Upper lobe of right lung (tissue), 1 donor: ENCODE measurements at regions not wholly inside any gene's neighbourhood (a gene's known extent, or its start where the extent isn't known, plus 50 kb on each side); places are given as distances from the start of the nearest gene placed in this dataset.

ENCODE experiments used
- ATAC-seq: fragments of 200-7000 bp; cut with Tn5 transposase; one replicate; pipeline ENCODE4 v1.9.1; 2020; ENCODE audit warnings: mild to moderate bottlenecking, moderate library complexity
- DNase-seq: peaks from one replicate; pipeline ENCODE4 v3.0.0-alpha.2; 2020
- H3K27ac ChIP-seq: fragments of 200-600 bp; one replicate; pipeline ENCODE4 v1.8.0; 2022
- H3K27me3 ChIP-seq: fragments of 200-600 bp; one replicate; pipeline ENCODE4 v1.8.0; 2022; ENCODE audit warnings: mild to moderate bottlenecking
- H3K36me3 ChIP-seq: fragments of 200-600 bp; one replicate; pipeline ENCODE4 v1.8.0; 2022
- H3K4me1 ChIP-seq: fragments of 200-600 bp; one replicate; pipeline ENCODE4 v1.8.0; 2022
- H3K4me3 ChIP-seq: fragments of 200-600 bp; one replicate; pipeline ENCODE4 v1.8.0; 2022; ENCODE audit warnings: mild to moderate bottlenecking
- H3K9me3 ChIP-seq: fragments of 200-600 bp; one replicate; pipeline ENCODE4 v1.8.0; 2022
- intact Hi-C: fragments of 100-400 bp; cut with DNase I; formaldehyde crosslinking; loops from one replicate; pipeline ENCODE4 v1.11.0; 2022
- TF ChIP-seq, protein P1 (sequence below): fragments of 200-600 bp; IDR thresholded peaks from one replicate; pipeline ENCODE4 v1.8.0; 2022; ENCODE audit warnings: antibody characterized with exemption
- donor health status: DM: no; HTN: yes; CAD: no; lungs with severe emphysema.

DNA sequence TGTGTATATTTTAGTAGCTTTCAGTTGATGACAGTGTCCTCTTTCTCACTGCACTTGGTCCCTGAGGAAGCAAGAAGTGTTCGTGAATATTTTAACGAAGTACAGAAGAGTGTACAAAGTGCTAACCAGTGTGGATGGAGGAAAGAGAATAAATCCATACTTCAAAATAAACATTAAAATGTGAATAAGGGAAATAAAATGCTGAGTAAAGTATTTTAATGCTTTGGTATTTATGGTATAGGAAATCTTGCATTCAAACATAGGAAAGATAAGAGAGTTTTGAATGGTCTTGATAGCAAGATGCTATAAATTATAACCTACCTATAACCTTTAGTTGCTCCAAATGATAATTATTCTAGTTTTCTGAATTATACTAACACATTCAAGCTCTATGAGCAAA lies 493.4 kb upstream of the EYS start:
- H3K4me3 ChIP-seq = no peak overlapping the region
- intact Hi-C loops = no loop called here
- TF ChIP-seq, protein P1, sequence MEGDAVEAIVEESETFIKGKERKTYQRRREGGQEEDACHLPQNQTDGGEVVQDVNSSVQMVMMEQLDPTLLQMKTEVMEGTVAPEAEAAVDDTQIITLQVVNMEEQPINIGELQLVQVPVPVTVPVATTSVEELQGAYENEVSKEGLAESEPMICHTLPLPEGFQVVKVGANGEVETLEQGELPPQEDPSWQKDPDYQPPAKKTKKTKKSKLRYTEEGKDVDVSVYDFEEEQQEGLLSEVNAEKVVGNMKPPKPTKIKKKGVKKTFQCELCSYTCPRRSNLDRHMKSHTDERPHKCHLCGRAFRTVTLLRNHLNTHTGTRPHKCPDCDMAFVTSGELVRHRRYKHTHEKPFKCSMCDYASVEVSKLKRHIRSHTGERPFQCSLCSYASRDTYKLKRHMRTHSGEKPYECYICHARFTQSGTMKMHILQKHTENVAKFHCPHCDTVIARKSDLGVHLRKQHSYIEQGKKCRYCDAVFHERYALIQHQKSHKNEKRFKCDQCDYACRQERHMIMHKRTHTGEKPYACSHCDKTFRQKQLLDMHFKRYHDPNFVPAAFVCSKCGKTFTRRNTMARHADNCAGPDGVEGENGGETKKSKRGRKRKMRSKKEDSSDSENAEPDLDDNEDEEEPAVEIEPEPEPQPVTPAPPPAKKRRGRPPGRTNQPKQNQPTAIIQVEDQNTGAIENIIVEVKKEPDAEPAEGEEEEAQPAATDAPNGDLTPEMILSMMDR = no peak
- ATAC-seq (no peak), DNase-seq (no peak)
- H3K27ac ChIP-seq = no peak overlapping the region
- H3K4me1 ChIP-seq = no peaks in the 10 kb centered on the region
- no peaks in the 10 kb centered on the region for H3K27me3 ChIP-seq
- no peaks in the 10 kb centered on the region for H3K36me3 ChIP-seq
- H3K9me3 ChIP-seq = no peaks in the 10 kb centered on the region

DNA sequence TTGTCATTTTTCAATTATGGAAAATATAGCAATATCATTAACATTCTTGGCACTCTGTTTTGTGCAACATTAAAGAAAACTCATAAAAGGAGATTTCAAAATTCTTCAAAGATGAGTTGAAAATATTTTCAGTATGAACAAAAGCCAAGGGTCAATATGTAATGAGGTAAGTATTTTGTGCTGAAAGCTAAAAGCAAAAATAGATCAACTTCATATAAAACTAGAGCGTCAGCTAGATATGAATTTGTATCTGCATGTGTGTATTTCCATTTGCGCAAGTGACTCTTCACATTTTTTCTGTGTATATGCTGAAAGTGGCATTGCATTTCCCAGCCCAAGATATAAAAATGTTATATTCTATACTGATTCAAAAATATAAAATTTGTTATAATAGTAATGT lies 492.1 kb upstream of the EYS start:
- Histone ChIP-seq H3K27me3 (no peaks in the 10 kb centered on the region), H3K36me3 (no peaks in the 10 kb centered on the region), H3K4me1 (no peaks in the 10 kb centered on the region), H3K9me3 (no peaks in the 10 kb centered on the region), H3K27ac (no peak overlapping the region), H3K4me3 (no peak overlapping the region)
- DNase-seq (no peak), ATAC-seq (no peak)
- intact Hi-C loops = no loop called here
- TF ChIP-seq, protein P1 = no peak

DNA sequence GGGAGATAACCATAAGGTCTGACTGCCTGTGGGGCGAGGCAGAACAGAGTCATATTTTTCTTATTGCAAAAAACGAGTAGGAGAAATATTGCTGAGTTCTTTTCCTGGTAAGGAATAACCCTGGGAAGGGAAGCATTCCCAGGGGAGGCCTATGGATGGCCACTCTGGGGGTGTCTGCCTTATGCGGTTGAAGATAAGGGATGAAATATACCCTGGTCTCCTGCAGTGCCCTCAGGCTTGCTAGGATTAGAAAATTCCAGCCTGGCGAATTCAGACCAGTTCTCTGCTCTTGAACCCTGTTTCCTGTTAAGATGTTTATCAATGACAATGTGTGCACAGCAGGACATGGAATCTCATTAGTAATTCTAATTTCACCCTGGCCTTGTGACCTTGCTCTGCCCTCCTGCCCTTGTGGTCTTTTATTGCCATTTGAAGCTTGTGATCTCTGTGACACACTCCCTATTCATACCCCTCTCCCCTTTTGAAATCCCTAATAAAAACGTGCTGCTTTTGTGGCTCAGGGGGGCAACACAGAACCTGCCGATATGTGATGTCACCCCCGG lies 491.1 kb upstream of the EYS start:
- Histone ChIP-seq H3K27ac (no peak overlapping the region), H3K4me3 (no peak overlapping the region), H3K9me3 (no peaks in the 10 kb centered on the region), H3K36me3 (no peaks in the 10 kb centered on the region), H3K27me3 (no peaks in the 10 kb centered on the region), H3K4me1 (no peaks in the 10 kb centered on the region)
- intact Hi-C loops = no loop called here
- no peak for ATAC-seq
- TF ChIP-seq, protein P1 = no peak
- no peak for DNase-seq

DNA sequence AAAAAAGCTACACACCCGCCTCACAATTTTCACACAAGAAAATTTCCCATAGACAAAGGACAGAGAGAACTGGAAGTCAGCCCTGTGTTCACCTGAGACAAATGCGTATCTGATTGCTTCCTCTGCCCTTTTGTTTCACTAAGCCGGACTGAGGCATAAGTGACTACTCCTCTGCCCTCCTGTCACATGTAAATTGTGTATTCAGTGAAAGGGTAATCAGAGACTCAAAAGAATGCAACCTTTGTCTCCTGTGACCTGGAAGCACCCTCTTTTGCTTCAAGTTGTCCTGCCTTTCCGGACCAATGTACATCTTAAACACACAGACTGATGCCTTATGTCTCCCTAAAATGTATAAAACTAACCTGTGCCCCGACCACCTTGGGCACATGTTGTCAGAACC lies 483.8 kb upstream of the EYS start:
- DNase-seq = no peak
- H3K36me3 ChIP-seq = no peaks in the 10 kb centered on the region
- no peaks in the 10 kb centered on the region for H3K4me1 ChIP-seq
- no peak overlapping the region for H3K4me3 ChIP-seq
- no peak for ATAC-seq
- intact Hi-C loops = no loop called here
- H3K27me3 ChIP-seq = no peaks in the 10 kb centered on the region
- TF ChIP-seq, protein P1 = no peak
- no peaks in the 10 kb centered on the region for H3K9me3 ChIP-seq
- H3K27ac ChIP-seq = no peak overlapping the region

DNA sequence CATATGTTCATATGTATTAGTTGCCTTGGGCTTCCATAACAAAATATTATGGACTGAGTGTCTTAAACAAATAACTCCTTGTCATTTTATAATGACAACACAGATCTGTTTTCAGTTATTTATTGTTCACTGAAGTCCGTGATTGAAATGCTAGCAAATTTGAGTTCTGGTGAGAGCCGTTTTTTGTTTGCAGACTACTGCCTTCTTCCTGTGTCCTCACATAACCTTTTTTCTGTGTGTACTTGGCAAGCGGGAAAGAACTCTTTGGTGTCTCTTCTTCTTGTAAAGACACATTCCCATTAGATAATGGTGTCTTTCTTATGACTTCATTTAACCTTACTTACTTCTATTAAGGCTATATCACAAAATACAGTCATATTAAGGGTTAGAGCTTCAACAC lies 482.9 kb upstream of the EYS start:
- Histone ChIP-seq H3K27ac (no peak overlapping the region), H3K27me3 (no peaks in the 10 kb centered on the region), H3K9me3 (no peaks in the 10 kb centered on the region), H3K4me1 (no peaks in the 10 kb centered on the region), H3K36me3 (no peaks in the 10 kb centered on the region), H3K4me3 (no peak overlapping the region)
- TF ChIP-seq, protein P1 = no peak
- DNase-seq (no peak), ATAC-seq (no peak)
- intact Hi-C loops = no loop called here

DNA sequence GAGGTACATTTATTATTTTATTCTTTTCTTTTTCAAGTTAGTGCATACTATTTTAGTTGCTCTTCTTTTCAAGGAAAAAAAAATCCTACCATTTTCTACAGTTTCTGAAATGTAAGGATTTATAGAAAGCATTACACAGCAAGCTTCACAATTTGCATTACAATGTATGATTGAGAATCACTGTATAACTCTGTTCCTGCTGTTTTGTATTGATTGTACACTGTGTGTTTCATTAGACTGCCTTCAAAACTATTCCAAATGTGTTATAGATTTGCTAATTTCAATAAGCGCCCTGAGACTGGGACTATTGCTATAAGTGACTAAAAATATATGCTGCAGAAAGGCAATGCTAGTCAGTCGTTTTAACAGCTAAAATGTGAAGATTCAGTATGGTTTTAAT lies 479.7 kb upstream of the EYS start:
- ATAC-seq (no peak), DNase-seq (no peak)
- TF ChIP-seq, protein P1 = no peak
- Histone ChIP-seq H3K4me3 (no peak overlapping the region), H3K4me1 (no peaks in the 10 kb centered on the region), H3K27ac (no peak overlapping the region), H3K27me3 (no peaks in the 10 kb centered on the region), H3K9me3 (no peaks in the 10 kb centered on the region), H3K36me3 (no peaks in the 10 kb centered on the region)
- intact Hi-C loops = no loop called here
